ENCODE measurements at regions not wholly inside any gene's neighbourhood (a gene's known extent, or its start where the extent isn't known, plus 50 kb on each side); places are given as distances from the start of the nearest gene placed in this dataset.

- no peak for DNase-seq
These were observed 114.4 kb upstream of the TCERG1L start for GRCh38 chr10:131425752-131426533.

GRCh38 chr10:131426534-131426898 lies 115.0 kb upstream of the TCERG1L start:
- DNase-seq = no peak

DNA sequence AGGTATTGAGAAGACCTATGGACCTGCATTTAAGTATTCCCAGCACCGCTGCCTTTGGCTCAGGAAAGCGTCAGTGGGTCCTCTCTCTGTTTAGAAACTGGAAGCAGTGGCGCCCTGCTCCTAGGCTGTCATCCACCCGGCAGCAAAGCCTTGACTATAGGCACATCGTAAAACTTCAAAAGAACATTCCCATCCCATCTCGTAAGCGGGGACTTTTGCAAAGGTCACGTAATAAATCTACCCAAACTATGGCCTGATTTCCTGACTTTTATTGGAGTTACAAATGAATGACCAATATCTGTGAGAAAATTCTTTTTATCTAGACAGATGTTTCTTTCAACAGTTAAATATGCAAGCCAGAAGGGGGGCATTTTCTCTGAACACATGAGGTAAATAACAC lies 115.8 kb upstream of the TCERG1L start:
- no peak for DNase-seq

DNA sequence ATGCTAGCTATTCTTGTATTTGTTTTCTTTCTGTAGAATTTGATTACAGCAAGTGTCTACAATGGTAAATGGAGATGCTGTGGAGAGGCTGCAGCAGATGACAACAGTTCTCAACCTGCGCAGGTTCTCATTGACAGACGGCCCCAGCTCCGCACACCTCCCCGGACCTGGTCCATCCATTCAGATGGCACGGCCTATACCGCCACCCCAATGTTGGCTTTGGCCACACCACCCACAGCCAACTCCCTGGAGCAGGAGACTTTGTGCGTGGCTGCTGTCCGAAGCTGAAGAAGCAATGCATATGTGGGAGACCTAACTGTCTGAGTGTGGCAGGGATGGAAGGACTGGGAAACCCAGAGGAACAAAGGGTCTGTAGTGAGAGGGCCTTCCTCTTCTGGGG lies 116.4 kb upstream of the TCERG1L start:
- DNase-seq = no peak

DNA sequence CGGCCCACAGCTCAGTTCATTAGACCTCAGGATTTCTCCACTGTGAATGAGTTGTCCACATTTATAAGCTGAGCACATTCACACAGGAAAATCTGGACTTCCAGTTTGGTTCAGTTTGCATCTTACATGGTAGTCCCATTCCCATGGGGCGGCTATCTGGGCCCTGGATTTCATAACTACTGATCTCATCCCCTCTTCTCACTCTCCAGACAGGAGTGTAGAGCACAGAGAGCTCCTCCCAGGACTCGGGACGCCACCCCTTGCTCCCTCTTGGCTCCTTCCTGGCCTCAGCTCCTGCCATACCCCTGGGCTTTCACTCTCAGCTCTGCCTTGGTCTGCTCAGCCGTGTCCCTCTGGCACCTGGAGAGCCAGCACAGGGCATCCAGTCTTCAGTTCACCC lies 117.6 kb upstream of the TCERG1L start:
- no peak for DNase-seq

DNA sequence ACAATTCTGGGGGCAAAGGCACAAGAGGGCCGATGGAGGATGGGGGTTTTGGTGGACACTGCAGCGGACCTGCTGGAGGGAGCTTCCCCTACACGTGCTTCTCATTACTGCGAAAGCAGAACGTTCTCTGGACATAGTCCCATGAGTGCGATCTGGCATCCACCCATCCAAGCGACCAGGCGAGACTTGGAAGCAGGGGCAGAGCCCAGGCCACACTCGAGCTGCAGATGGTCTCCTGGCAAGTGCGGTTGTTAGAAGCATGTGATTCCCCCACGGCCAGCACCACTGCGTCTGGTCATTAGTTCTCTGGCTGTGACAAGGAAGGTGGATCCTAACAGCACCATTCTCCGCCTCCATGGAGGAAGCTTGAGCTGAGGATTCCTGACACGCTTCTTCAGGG lies 118.4 kb upstream of the TCERG1L start:
- no peak for DNase-seq

GRCh38 chr10:131430716-131431412 lies 119.3 kb upstream of the TCERG1L start:
- no peak for DNase-seq

DNA sequence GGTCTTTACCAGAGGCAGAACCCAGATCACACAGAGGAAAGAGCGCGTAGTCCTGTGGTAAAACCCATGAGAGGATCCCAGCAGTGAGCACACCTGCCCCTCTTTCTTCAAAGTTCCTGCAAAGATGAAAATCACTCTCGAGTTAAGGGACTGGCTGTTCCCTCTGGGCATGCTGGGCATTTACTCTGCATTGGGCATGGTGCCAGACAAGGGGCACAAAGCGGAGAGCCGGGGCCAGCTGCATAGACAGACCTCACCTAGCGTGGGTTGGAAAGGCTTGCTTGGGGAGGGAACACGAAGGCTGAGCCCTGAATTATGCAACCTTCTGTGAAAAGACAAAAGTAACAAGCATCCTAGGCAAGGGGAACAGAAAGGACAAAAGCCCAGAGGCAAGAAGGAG lies 120.0 kb upstream of the TCERG1L start:
- DNase-seq = no peak

- DNase-seq = no peak
These were observed 120.6 kb upstream of the TCERG1L start for GRCh38 chr10:131431978-131432690.

- no peak for DNase-seq
These were observed 122.0 kb upstream of the TCERG1L start for GRCh38 chr10:131433568-131433967.

DNA sequence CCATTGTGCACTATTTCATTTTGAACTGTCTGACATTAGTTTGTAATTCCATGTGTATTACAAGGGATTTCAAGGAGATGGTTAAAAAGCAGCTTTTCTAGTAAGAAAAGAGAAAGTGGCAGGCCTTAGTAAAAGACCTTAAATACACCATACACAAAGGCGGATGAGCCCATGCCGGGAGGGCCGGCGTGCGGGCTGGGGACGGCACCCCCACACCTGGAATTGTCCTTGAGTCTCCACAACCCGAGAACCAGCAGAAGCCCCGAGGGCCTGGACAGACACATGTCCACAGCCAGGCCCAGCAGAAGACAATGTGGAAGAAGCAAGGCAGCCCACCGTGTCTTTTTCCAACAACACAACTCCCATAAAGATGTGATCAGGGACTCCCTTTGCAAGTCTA lies 123.7 kb upstream of the TCERG1L start:
- no peak for DNase-seq

DNA sequence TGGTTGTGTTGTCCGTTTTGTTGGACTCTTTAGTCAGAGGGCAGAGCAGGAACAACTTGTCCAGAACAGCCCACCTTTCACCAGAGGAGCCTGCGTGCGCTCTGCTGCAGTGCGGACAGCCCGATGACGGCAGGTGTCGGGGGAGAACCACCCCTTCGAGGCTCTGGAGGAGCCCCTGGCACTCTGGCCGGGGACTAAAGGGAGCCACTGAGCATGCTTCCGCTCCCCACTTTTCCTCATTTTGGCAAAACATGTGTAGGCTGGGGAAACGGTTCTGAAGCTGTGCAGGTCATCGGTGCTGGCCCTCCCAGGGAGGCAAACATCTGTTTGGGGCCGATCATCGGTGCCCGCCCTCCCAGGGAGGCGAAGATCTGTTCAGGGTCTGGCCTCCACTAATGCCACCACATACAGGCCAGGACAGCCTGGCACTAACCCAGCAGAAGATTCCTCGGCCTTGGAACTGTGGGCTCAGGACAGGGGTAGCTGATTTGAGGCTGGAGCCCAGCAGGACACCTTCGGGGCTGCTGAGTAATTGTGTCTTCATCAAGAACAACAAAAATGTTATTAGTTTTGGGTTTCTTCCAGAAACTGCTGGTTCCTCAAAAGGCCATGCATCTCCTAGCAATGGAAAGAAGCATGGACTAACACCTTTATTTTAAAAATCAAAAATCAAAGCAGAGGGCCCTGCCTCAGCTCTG lies 124.4 kb upstream of the TCERG1L start:
- DNase-seq = peak; percentile 68

DNA sequence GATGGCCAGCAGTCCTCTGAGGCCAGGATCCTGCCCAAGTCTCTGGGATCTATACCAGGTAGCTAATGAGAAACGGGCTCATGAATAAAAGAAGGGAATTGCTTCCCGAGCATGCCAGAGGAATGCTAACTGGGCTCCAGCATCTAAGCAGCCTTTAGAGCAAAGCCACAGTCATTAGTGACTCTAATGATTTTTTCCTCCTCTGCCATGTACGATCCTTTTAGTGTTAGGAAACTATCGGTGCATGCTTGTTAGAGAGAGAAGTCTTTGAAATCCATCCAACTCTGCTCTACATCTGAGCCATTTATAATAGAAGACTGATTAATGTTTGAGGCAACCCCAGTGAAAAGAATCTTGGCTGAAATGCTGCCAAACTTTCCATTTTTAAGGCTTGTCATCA lies 124.9 kb upstream of the TCERG1L start:
- DNase-seq = peak; percentile 9

GRCh38 chr10:131437556-131438475 lies 126.3 kb upstream of the TCERG1L start:
- DNase-seq = no peak

GRCh38 chr10:131438665-131439064 lies 127.1 kb upstream of the TCERG1L start:
- no peak for DNase-seq

GRCh38 chr10:131439705-131440104 lies 128.2 kb upstream of the TCERG1L start:
- no peak for DNase-seq

GRCh38 chr10:131440405-131441360 lies 129.2 kb upstream of the TCERG1L start:
- no peak for DNase-seq

GRCh38 chr10:131442271-131442670 lies 130.8 kb upstream of the TCERG1L start:
- no peak for DNase-seq

DNA sequence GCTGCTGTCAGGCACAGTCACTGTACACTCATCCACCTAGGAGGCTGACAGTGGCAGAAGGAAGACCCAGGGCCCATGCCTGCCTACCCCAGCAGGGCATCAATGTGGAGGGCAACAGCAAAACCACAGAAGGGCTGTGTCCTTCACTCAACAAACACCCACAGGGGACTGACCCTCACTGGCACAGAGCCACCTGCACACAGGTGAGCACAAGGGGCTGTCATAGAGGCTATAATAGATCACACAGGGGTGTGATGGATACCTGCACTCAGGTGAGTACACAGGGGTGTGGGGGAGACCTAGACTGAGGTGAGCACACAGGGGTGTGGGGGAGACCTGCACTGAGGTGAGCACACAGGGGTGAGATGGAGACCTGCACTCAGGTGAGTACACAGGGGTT lies 132.8 kb upstream of the TCERG1L start:
- no peak for DNase-seq

GRCh38 chr10:131444862-131445461 lies 133.4 kb upstream of the TCERG1L start:
- no peak for DNase-seq
